HUES48 (cell line): ENCODE measurements at regions not wholly inside any gene's neighbourhood (a gene's known extent, or its start where the extent isn't known, plus 50 kb on each side); places are given as distances from the start of the nearest gene placed in this dataset.

ENCODE experiments used
- H3K27ac ChIP-seq: one replicate; pipeline ENCODE4 v1.7.0; 2013; ENCODE audit warnings: low read depth, low read length, inconsistent platforms
- H3K27me3 ChIP-seq: 2 replicates; pipeline ENCODE4 v1.6.1; 2013; ENCODE audit warnings: mild to moderate bottlenecking, low read length; ENCODE audit not compliant: control insufficient read depth, insufficient read depth
- H3K36me3 ChIP-seq: 2 replicates; pipeline ENCODE4 v1.6.1; 2013; ENCODE audit warnings: low read length; ENCODE audit not compliant: control insufficient read depth, insufficient read depth
- H3K4me1 ChIP-seq: 2 replicates; pipeline ENCODE4 v1.6.1; 2013; ENCODE audit warnings: mild to moderate bottlenecking, low read length; ENCODE audit not compliant: control insufficient read depth, insufficient read depth
- H3K4me3 ChIP-seq: 2 replicates; pipeline ENCODE4 v1.5.1; 2013; ENCODE audit warnings: mild to moderate bottlenecking, low read depth, low read length
- H3K9ac ChIP-seq: 2 replicates; pipeline ENCODE4 v1.6.1; 2013; ENCODE audit warnings: mild to moderate bottlenecking, low read depth, low read length, moderate library complexity
- H3K9me3 ChIP-seq: 2 replicates; pipeline ENCODE4 v1.6.1; 2013; ENCODE audit warnings: low read length; ENCODE audit not compliant: control insufficient read depth, insufficient read depth

DNA sequence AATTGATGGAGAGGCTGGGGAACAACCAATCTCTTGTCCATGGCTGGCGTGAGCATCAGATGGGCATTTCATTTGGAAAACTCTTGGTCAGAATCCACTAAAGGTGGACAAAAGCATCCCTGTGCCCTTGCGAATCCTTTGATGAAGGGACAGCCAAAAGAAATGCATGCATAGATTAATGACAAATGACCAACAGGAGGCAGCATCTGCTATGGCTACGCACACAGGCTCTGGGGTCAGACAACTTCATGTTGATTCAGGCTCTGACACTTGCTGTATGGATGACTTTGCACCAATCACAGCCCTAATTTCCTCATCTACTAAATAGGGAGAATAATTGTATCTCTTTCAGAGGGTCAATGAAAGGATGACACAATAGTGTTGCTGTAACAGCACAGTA, 117.5 kb downstream of the ASCL4 start:
- no peaks in the 10 kb centered on the region for H3K4me1 ChIP-seq
- H3K4me3 ChIP-seq = no peak overlapping the region
- no peaks in the 10 kb centered on the region for H3K36me3 ChIP-seq
- H3K27me3 ChIP-seq = no peaks in the 10 kb centered on the region
- H3K27ac ChIP-seq = no peak overlapping the region
- H3K9me3 ChIP-seq = no peaks in the 10 kb centered on the region
- no peak overlapping the region for H3K9ac ChIP-seq

DNA sequence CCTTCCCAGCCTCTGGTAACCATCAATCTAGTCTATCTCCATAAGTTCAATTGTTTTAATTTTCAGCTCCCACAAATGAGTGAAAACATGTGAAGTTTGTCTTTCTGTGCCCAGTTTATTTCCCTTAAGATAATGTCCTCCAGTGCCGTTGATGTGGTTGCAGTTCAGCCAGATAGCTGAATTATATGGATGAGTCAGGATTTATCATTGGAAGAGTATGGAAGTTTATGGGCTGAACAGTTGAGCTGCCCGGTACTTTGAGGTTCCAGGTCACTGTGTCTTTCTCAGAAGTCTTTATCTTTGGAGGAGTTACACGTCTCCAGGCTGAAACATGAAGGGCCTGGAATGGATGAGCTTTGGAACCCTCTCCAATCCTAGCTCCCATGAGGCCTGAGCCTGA, 120.1 kb downstream of the ASCL4 start:
- H3K9me3 ChIP-seq = no peaks in the 10 kb centered on the region
- no peak overlapping the region for H3K27ac ChIP-seq
- H3K4me1 ChIP-seq = no peaks in the 10 kb centered on the region
- no peaks in the 10 kb centered on the region for H3K27me3 ChIP-seq
- H3K9ac ChIP-seq = no peak overlapping the region
- no peak overlapping the region for H3K4me3 ChIP-seq
- H3K36me3 ChIP-seq = no peaks in the 10 kb centered on the region

DNA sequence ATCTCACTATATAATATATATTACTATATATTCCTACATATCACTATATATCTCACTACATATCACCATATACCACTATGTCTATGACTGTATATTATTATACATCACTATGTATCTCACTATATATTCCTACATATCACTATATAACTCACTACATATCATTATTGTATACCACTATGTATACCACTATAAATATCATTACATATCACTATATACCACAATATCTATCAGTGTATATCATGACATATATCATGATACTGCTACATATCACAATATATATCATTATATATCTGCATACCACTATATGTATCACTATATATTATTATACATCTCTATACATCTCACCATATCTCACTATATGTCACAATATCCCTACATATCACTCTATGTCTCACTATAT, 121.5 kb downstream of the ASCL4 start:
- Histone ChIP-seq H3K27me3 (no peaks in the 10 kb centered on the region), H3K36me3 (no peaks in the 10 kb centered on the region), H3K4me3 (no peak overlapping the region), H3K4me1 (no peaks in the 10 kb centered on the region), H3K9ac (no peak overlapping the region), H3K27ac (no peak overlapping the region), H3K9me3 (no peaks in the 10 kb centered on the region)

DNA sequence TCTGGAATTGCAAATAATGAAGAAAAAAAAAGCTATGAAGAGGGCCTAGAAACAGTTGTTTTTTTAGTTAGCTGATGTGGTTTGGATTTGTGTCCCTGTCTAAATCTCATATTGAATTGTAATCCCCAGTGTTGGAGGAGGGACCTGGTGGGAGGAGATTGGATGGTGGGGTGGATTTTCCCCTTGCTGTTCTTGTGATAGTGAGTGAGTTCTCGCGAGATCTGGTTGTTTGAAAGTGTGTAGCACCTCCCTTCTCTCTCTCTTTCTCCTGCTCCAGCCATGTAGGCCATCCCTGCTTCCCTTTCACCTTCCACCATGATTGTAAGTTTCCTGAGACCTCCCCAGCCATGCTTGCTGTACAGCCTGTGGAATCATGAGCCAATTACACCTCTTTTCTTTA, 126.1 kb downstream of the ASCL4 start:
- H3K9ac ChIP-seq = no peak overlapping the region
- no peaks in the 10 kb centered on the region for H3K9me3 ChIP-seq
- peaks cover 8% of the 10 kb centered on the region; the same call in 1 of the 2 replicates for H3K4me1 ChIP-seq
- no peaks in the 10 kb centered on the region for H3K36me3 ChIP-seq
- no peak overlapping the region for H3K27ac ChIP-seq
- peaks cover 18% of the 10 kb centered on the region for H3K27me3 ChIP-seq
- H3K4me3 ChIP-seq = no peak overlapping the region

DNA sequence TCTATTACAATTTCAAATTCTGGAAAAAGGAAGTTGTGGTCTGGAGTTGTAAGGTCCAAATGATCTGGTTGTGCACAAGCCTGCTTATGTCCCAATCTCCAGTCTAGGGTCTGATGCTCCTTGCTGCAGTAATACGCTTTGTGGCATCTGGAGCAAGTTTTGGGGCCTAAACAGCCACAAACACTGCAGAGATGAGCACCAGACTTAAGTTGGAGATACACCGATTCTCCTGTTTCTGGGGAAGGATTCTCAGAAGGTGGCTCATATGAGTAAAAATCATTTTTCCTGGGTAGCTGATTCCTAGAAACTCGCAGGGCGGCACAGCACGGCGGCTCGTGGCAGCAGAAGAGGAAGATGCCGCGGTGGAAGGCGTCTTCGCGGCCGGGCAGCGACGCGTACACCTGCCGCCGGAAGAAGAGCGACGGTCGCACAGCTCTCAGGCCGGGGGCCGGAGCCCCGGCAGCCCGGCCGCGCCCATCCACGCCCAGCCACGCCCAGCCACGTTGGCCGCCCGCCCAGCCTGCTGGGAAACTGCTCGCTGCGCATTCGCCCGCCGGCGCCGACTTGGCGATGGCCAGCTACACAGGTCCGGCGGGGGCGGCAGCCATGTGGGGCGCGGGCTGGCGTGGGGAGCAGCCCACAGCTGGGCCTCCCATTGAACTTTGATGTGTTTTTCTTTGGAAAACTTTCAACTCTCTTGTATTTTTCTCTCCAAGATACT, 129.0 kb downstream of the ASCL4 start:
- peak overlapping the region; percentile 78 for H3K4me3 ChIP-seq

DNA sequence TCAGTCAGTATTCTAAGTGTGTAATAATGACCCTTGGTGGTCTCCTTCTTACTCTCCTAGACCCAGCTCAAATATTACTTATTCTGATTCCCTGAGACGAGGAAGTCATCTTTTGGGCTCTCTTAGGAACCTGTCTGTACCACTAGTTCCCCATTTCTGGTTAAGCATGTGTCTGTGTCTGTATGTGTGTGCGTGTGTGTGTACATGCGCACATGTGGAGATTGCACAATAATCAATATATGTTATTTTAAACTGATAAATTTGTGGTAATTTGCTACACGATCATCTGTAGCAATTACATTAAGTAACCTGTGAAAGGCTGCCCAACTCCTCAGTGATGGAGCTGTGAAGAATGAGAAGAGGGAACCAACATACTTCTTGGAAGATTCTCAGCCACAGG, 132.2 kb downstream of the ASCL4 start:
- Histone ChIP-seq H3K27me3 (peaks cover 59% of the 10 kb centered on the region), H3K36me3 (no peaks in the 10 kb centered on the region), H3K27ac (no peak overlapping the region), H3K4me1 (peaks cover 8% of the 10 kb centered on the region; the same call in 1 of the 2 replicates), H3K9ac (no peak overlapping the region), H3K4me3 (no peak overlapping the region), H3K9me3 (no peaks in the 10 kb centered on the region)

More for the DNA sequence above, 129.0 kb downstream of the ASCL4 start:
- H3K9me3 ChIP-seq = no peaks in the 10 kb centered on the region
- H3K36me3 ChIP-seq = no peaks in the 10 kb centered on the region
- H3K27ac ChIP-seq = no peak overlapping the region
- peaks cover 44% of the 10 kb centered on the region for H3K27me3 ChIP-seq
- H3K4me1 ChIP-seq = peaks cover 8% of the 10 kb centered on the region; the same call in 1 of the 2 replicates
- H3K9ac ChIP-seq = peak overlapping the region; percentile 41; the same call in 1 of the 2 replicates

DNA sequence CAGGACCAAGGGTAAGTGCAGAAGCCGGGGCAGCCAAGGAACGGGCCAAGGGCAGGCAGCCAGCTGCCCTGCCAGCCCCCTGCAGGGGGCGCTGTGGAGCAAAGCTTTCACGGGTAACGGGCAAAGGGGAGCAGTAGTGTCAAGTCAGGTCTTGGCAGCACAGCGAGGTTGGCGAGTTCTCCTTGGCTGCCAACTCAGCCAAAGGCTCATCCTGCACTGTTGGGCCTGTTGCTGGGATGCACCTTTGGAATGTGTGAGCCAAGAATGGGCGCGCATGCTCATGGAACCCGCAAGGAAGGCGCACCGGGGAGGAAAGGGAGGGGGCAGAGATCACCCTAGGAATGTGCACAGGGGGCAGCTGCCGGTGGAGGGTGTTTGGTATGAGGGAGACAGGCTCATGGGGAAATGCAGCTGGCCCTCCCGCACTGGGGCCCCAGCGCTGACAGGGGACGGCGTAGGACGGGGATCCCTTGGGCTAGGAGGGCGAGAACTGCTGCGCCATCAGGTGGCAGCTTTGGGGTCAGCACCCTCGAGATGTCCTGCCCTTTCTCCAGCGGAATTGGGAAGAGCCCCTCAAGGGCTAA, 138.0 kb downstream of the ASCL4 start:
- Histone ChIP-seq H3K36me3 (no peaks in the 10 kb centered on the region), H3K9me3 (no peaks in the 10 kb centered on the region), H3K27me3 (peaks cover 23% of the 10 kb centered on the region), H3K4me1 (no peaks in the 10 kb centered on the region; the same call in 1 of the 2 replicates), H3K27ac (no peak overlapping the region), H3K9ac (no peak overlapping the region), H3K4me3 (peak overlapping the region; percentile 76)

DNA sequence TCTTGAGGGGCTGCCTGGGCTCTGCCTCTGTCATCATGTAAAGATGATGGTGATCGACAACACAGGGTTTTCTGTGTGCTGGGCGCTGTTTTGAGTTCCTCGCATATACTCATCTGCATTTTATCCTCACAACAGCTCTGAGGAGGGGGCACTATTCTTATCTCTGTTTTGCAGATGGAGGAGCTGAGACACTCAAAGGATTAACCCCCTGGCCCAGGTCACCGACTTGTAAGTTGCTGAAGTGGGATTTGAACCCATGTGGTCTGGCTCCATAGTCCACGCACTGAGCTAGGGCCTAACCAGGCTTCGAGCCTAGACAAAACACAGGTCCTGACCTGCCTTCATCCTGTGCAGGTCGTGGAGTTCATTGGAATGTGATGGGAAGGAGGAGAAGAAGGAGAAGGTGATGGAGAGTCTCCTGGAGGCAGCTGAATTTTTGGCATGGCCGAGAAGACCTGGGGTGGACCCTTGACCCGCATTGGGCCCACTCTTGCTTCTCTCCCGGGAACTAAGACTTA, 140.0 kb downstream of the ASCL4 start:
- 0 out of 2 replicates have a peak, but pooled peaks cover 11% of the 10 kb centered on the region for H3K27me3 ChIP-seq

DNA sequence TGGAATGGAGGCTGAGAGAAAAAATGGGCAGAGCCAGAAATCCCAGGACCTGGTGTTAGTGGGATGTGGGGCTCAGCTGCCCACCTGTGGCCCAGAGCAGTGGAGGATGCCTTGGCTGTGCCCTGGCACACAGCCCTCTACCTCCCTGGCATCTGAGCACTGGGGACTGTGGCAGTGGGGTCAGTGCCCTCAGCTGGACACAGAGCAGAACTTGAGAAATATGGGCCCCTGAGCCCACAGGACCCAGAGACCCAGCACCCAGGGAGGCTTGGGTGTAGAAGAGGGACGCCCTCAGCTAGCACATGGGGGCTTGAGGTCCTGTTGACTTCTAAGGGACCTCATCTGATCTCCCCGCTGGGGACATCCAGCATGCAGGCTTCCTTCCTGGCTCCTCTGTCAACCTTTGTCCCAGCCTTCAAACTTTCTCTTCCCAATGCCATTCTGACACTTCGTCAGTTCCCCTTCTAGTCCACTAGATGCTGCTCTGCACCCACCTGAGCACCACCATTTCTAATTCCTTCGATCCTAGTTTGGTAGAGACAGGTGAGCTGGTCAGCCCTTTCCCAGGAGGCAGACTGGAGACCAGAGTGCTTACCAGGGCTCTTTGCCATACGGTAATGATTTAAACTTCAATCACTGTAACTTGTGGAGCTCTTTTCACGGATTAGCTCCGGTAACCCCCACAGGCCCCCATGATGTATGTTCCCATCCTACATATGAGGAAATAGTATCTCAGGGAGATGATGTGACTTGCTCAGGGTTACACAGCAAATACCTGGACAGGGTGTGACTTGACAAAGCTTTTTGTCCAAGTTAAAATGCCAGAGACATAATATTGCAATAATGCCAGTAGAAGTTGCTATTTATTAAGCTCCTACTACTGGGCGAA, 143.7 kb downstream of the ASCL4 start:
- no peaks in the 10 kb centered on the region for H3K9me3 ChIP-seq
- no peaks in the 10 kb centered on the region for H3K4me1 ChIP-seq
- no peaks in the 10 kb centered on the region for H3K36me3 ChIP-seq
- H3K9ac ChIP-seq = no peak overlapping the region
- no peaks in the 10 kb centered on the region for H3K27me3 ChIP-seq
- H3K27ac ChIP-seq = no peak overlapping the region
- no peak overlapping the region for H3K4me3 ChIP-seq

More for the DNA sequence above, 140.0 kb downstream of the ASCL4 start:
- Histone ChIP-seq H3K4me1 (no peaks in the 10 kb centered on the region; the same call in 1 of the 2 replicates), H3K9ac (no peak overlapping the region), H3K27ac (no peak overlapping the region), H3K36me3 (no peaks in the 10 kb centered on the region), H3K4me3 (no peak overlapping the region), H3K9me3 (no peaks in the 10 kb centered on the region)

DNA sequence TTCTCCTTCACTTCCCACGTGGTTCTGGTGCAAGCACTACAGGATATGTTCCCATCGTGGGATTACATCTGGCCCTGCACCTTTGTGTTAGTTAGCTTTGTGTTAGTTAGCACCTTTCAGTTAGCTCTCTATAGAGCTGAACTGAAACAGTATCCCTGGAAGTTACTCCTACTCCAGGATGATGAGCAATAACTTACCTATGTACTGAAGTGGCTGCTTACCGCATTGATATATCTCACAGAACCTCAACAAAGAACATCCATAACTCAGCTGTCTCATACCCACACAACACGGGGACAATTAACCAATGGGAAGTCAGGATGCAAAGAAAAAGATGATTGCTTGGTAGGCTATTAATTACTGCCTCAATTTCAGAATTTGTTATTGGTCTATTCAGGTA, 146.6 kb downstream of the ASCL4 start:
- Histone ChIP-seq H3K9ac (no peak overlapping the region), H3K4me3 (no peak overlapping the region), H3K9me3 (no peaks in the 10 kb centered on the region)

More for the DNA sequence above, 146.6 kb downstream of the ASCL4 start:
- Histone ChIP-seq H3K4me1 (no peaks in the 10 kb centered on the region), H3K27ac (no peak overlapping the region), H3K36me3 (no peaks in the 10 kb centered on the region), H3K27me3 (no peaks in the 10 kb centered on the region)
